SKM-1 (cell line): ENCODE measurements at regions not wholly inside any gene's neighbourhood (a gene's known extent, or its start where the extent isn't known, plus 50 kb on each side); places are given as distances from the start of the nearest gene placed in this dataset.
"Not testable (repeated sequence)": the region's sequence is repeated elsewhere in the genome, so short reads cannot be mapped to it uniquely, and the experiment has no call there.

Experiments used
- DNase-seq: peaks from one replicate; lab custom pipeline; 2025; ENCODE audit not compliant: unreplicated experiment; lab: John Stamatoyannopoulos, UW

GRCh38 chr5:167071981-167072610 is 1219.3 kb upstream of the WWC1 start:
- no peak for DNase-seq

GRCh38 chr5:167081561-167081960 is 1209.9 kb upstream of the WWC1 start:
- DNase-seq = no peak

GRCh38 chr5:167096816-167097215 is 1194.6 kb upstream of the WWC1 start:
- no peak for DNase-seq

- no peak for DNase-seq
These were observed 1187.1 kb upstream of the WWC1 start for GRCh38 chr5:167104351-167104750.

GRCh38 chr5:167105941-167106340 is 1185.5 kb upstream of the WWC1 start:
- no peak for DNase-seq

GRCh38 chr5:167107684-167108083 is 1183.8 kb upstream of the WWC1 start:
- no peak for DNase-seq

- not testable (repeated sequence) for DNase-seq
These were observed 1183.2 kb upstream of the WWC1 start for GRCh38 chr5:167108266-167108665.

GRCh38 chr5:167112556-167112955 is 1178.9 kb upstream of the WWC1 start:
- DNase-seq = no peak

GRCh38 chr5:167122267-167122666 is 1169.2 kb upstream of the WWC1 start:
- no peak for DNase-seq

GRCh38 chr5:167123126-167123525 is 1168.3 kb upstream of the WWC1 start:
- no peak for DNase-seq

- no peak for DNase-seq
These were observed 1162.9 kb upstream of the WWC1 start for GRCh38 chr5:167128581-167128980.

- DNase-seq = no peak
These were observed 1150.7 kb upstream of the WWC1 start for GRCh38 chr5:167140548-167141291.

GRCh38 chr5:167143716-167144115 is 1147.7 kb upstream of the WWC1 start:
- no peak for DNase-seq

GRCh38 chr5:167145841-167146240 is 1145.6 kb upstream of the WWC1 start:
- no peak for DNase-seq

- DNase-seq = no peak
These were observed 1143.6 kb upstream of the WWC1 start for GRCh38 chr5:167147879-167148278.

- no peak for DNase-seq
These were observed 1140.8 kb upstream of the WWC1 start for GRCh38 chr5:167150661-167151060.

GRCh38 chr5:167152561-167152960 is 1138.9 kb upstream of the WWC1 start:
- no peak for DNase-seq

- no peak for DNase-seq
These were observed 1135.9 kb upstream of the WWC1 start for GRCh38 chr5:167155387-167156005.

GRCh38 chr5:167156446-167156845 is 1135.0 kb upstream of the WWC1 start:
- DNase-seq = no peak

- no peak for DNase-seq
These were observed 1132.9 kb upstream of the WWC1 start for GRCh38 chr5:167158588-167158987.

- no peak for DNase-seq
These were observed 1131.1 kb upstream of the WWC1 start for GRCh38 chr5:167160388-167160787.

GRCh38 chr5:167166696-167167095 is 1124.7 kb upstream of the WWC1 start:
- DNase-seq = no peak
